ENCODE measurements at regions not wholly inside any gene's neighbourhood (a gene's known extent, or its start where the extent isn't known, plus 50 kb on each side); places are given as distances from the start of the nearest gene placed in this dataset.

DNA sequence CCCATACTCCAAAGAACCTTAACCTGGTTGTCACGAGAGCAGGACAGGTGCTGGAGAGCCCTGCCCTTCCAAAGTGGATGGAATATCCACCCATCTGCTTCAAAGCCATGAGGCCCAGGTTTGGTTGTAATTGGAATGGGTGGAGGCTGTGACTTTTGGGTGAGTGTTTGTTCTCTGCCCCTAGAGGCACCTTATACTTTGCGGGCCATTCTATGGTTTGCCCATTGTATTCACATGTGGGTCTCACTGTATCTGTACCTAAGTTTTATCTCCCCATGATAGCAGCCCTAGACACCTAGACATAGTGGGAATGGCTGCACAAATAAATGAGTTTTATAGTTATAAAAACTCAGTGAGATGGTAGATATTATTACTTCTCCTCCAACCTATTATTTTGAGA lies 67.1 kb upstream of the NAA20 start:
- no peak for ATAC-seq
- TF ChIP-seq POU6F1 (CRISPR knock-in tag; IDR thresholded peaks at IDR 0.05; ENCODE audit: borderline replicate concordance, low read depth) (no peak), PPARA (CRISPR knock-in tag; IDR thresholded peaks at IDR 0.05; ENCODE audit: borderline replicate concordance) (no peak), RARB (CRISPR knock-in tag; IDR thresholded peaks at IDR 0.05) (no peak), ZFP3 (CRISPR knock-in tag; IDR thresholded peaks at IDR 0.05) (no peak), SNAI2 (CRISPR knock-in tag; IDR thresholded peaks at IDR 0.05) (no peak), GLIS3 (CRISPR knock-in tag; IDR thresholded peaks at IDR 0.05) (no peak), OSR1 (CRISPR knock-in tag; IDR thresholded peaks at IDR 0.05) (no peak), ZNF8 (CRISPR knock-in tag; IDR thresholded peaks at IDR 0.05) (no peak), TOX (CRISPR knock-in tag; IDR thresholded peaks at IDR 0.05; ENCODE audit: borderline replicate concordance) (no peak), TCF4 (CRISPR knock-in tag; IDR thresholded peaks at IDR 0.05; ENCODE audit: borderline replicate concordance) (no peak), ESRRG (CRISPR knock-in tag; IDR thresholded peaks at IDR 0.05) (no peak), ARNTL (CRISPR knock-in tag; IDR thresholded peaks at IDR 0.05; ENCODE audit: borderline replicate concordance, low read depth) (no peak), ZNF70 (CRISPR knock-in tag; IDR thresholded peaks at IDR 0.05) (no peak), ZC3H10 (CRISPR knock-in tag; IDR thresholded peaks at IDR 0.05) (no peak), ZFP30 (CRISPR knock-in tag; IDR thresholded peaks at IDR 0.05) (no peak)
- TF ChIP-seq, protein P1, sequence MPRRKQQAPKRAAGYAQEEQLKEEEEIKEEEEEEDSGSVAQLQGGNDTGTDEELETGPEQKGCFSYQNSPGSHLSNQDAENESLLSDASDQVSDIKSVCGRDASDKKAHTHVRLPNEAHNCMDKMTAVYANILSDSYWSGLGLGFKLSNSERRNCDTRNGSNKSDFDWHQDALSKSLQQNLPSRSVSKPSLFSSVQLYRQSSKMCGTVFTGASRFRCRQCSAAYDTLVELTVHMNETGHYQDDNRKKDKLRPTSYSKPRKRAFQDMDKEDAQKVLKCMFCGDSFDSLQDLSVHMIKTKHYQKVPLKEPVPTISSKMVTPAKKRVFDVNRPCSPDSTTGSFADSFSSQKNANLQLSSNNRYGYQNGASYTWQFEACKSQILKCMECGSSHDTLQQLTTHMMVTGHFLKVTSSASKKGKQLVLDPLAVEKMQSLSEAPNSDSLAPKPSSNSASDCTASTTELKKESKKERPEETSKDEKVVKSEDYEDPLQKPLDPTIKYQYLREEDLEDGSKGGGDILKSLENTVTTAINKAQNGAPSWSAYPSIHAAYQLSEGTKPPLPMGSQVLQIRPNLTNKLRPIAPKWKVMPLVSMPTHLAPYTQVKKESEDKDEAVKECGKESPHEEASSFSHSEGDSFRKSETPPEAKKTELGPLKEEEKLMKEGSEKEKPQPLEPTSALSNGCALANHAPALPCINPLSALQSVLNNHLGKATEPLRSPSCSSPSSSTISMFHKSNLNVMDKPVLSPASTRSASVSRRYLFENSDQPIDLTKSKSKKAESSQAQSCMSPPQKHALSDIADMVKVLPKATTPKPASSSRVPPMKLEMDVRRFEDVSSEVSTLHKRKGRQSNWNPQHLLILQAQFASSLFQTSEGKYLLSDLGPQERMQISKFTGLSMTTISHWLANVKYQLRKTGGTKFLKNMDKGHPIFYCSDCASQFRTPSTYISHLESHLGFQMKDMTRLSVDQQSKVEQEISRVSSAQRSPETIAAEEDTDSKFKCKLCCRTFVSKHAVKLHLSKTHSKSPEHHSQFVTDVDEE (CRISPR knock-in tag; IDR thresholded peaks at IDR 0.05): no peak
- TF ChIP-seq, protein P2, sequence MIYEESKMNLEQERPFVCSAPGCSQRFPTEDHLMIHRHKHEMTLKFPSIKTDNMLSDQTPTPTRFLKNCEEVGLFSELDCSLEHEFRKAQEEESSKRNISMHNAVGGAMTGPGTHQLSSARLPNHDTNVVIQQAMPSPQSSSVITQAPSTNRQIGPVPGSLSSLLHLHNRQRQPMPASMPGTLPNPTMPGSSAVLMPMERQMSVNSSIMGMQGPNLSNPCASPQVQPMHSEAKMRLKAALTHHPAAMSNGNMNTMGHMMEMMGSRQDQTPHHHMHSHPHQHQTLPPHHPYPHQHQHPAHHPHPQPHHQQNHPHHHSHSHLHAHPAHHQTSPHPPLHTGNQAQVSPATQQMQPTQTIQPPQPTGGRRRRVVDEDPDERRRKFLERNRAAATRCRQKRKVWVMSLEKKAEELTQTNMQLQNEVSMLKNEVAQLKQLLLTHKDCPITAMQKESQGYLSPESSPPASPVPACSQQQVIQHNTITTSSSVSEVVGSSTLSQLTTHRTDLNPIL (CRISPR knock-in tag; IDR thresholded peaks at IDR 0.05; ENCODE audit: low read depth): no peak

DNA sequence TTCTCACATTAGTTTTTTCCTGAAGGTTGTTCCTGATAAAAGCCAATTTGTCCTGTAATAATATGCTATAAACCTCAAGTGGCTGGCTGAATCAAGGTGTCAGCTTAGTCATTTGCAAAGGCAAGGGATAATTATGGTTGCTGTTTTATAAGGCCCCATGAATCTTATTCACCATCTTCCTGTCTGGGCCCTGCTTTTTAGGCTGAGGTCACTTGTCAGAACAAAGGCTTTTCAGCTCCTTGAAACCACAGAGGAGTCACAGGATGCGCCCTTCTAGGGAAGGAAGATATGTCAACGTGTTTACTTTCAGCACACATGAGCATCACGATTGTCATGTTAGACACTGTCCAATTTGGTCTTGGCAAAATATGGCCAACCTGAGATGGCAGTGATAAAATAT lies 64.8 kb upstream of the NAA20 start:
- no peak for ATAC-seq
- no peak for TF ChIP-seq PATZ1 (CRISPR knock-in tag; IDR thresholded peaks at IDR 0.05; ENCODE audit: borderline replicate concordance)
- no peak for TF ChIP-seq RARB (CRISPR knock-in tag; IDR thresholded peaks at IDR 0.05)
- TF ChIP-seq ISL1 (CRISPR knock-in tag; IDR thresholded peaks at IDR 0.05): no peak
- TF ChIP-seq BACH2 (CRISPR knock-in tag; IDR thresholded peaks at IDR 0.05; ENCODE audit: borderline replicate concordance): no peak
- TF ChIP-seq CSRNP3 (CRISPR knock-in tag; IDR thresholded peaks at IDR 0.05): no peak
- TF ChIP-seq ZFP30 (CRISPR knock-in tag; IDR thresholded peaks at IDR 0.05): no peak

DNA sequence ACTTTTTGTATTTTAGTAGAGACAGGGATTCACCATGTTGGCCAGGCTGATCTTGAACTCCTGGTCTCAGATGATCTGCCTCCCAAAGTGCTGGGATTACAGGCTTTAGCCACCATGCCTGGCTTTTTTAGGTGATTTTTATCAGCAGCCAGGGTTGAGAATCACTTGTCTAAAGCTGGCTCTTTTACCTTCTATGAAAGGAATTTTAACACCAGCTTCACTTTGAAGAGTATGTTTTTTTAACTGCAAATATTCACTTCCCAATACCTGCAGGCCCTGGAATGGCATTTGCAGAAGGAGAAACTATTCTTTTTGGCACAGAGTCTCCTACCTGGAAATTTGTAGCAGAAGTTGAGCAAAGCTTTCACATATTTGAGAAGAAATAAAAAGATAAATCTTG lies 63.6 kb upstream of the NAA20 start:
- no peak for ATAC-seq
- no peak for TF ChIP-seq ZFP3 (CRISPR knock-in tag; IDR thresholded peaks at IDR 0.05)
- no peak for TF ChIP-seq PATZ1 (CRISPR knock-in tag; IDR thresholded peaks at IDR 0.05; ENCODE audit: borderline replicate concordance)
- no peak for TF ChIP-seq ZNF70 (CRISPR knock-in tag; IDR thresholded peaks at IDR 0.05)
- no peak for TF ChIP-seq ZFP30 (CRISPR knock-in tag; IDR thresholded peaks at IDR 0.05)
